NCI-H446 treated with DMSO at 0.1 percent for 48 hours (cell line): ENCODE measurements at regions not wholly inside any gene's neighbourhood (a gene's known extent, or its start where the extent isn't known, plus 50 kb on each side); places are given as distances from the start of the nearest gene placed in this dataset.

Experiments
- DNase-seq: peaks from one replicate; lab custom pipeline; 2025; lab: John Stamatoyannopoulos, UW

DNA sequence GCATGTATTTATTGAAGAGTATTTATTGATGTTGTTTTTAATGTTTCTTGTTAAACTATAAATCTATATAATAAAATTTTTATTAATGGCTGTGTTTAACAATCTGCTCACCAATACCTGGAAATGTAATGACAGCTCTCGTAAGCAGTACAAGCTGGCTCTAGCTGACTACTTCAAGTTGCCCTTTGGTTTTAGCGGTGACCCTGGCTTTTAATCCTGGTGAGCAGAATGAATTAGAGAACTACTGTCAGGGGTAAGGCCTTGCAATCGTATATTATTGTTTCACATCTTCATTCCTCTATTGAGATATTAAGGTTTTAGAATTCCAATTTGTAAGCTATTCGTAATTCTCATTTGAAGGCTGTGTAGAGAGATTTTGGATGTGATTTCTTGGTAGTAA lies 372.2 kb downstream of the METTL15 start:
- DNase-seq: no peak

DNA sequence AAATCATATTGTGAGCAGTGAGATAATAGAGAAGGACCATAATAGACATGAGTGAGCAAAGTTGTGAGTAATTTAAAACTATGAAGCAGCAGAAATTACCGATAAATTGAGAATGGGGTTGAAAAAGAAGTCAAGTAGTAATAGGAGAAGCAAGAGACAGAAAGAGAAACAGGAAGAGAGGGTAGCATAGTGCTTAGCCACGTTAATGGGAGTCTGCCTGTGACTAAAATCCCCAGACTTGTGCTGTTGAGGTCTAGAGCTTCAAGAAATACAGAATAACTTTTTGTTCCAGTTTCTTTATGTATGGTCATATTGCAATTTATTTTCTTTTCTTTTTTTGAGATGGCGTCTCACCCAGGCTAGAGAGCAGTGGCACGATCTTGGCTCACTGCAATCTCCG lies 368.7 kb downstream of the METTL15 start:
- DNase-seq: no peak

GRCh38 chr11:28476049-28476448 lies 367.9 kb downstream of the METTL15 start:
- no peak for DNase-seq

DNA sequence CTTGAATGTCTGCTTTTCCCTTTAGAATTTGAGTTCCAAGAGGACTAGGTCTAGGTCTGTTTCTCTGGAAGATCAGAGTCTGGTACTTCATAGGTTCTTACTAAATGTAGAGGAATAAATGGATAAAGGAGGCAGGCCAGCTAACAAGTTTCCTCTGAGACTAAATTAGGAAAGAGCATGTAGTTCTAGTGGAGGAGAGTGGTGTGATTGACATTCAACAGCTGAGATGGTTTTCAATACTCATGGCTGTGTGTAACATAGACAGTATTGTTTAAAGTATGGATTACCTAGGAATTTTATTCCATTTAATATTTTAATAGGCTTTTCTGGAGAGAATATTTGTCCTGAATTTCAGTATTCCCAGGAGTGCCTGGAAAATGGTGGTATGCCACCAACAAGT lies 364.7 kb downstream of the METTL15 start:
- DNase-seq: no peak

DNA sequence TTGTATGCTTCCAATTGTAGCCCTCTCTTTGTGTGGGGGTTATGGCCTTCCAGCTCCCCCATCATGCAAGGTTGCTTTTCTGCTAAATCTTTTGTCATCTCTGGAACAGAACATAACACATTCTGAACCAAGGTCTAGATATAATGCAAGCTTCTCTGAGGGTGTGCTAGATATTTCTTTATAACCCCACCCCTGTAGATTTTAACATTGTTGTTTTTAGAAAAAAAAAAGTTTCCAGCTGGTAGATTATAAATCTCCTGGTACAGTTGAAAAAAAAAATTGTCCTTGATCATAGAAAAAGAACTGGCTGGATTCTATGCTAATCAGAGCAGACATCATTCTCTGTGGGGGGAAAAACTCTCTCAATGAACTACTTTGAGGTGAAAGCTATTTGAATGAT lies 363.3 kb downstream of the METTL15 start:
- no peak for DNase-seq

- no peak for DNase-seq
These were observed 362.0 kb downstream of the METTL15 start for GRCh38 chr11:28470180-28470579.

- no peak for DNase-seq
These were observed 358.3 kb downstream of the METTL15 start for GRCh38 chr11:28466506-28466905.

DNA sequence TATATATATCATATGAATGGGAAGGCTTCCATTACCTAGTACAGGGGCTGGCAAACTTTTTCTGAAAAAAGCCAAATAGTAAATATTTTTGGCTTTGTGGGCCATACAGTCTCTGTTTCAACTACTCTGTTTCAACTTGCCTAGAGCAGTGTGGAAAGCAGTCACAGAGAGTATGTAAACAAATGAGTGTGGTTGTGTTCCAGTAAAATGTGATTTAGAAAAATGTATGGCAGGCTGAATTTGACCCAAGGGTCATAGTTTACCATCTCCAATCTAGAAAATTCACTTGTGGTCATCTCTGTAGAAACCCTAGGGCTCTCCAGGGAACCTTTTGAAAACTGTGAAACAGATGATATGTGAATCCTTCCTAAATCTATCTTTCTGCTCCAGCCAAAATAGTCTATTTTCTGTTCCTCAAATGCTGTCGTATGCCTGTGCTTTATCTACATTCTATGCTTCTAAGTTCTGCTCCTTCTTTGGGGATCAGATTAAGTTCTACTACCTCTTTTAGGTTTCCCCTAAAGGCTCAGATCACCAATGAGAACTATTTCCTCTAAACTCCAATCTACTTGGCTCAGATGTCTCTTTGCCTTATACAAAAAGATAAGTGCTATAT lies 356.2 kb downstream of the METTL15 start:
- DNase-seq: no peak

GRCh38 chr11:28463826-28464225 lies 355.6 kb downstream of the METTL15 start:
- DNase-seq: no peak

GRCh38 chr11:28461846-28462245 lies 353.7 kb downstream of the METTL15 start:
- no peak for DNase-seq

DNA sequence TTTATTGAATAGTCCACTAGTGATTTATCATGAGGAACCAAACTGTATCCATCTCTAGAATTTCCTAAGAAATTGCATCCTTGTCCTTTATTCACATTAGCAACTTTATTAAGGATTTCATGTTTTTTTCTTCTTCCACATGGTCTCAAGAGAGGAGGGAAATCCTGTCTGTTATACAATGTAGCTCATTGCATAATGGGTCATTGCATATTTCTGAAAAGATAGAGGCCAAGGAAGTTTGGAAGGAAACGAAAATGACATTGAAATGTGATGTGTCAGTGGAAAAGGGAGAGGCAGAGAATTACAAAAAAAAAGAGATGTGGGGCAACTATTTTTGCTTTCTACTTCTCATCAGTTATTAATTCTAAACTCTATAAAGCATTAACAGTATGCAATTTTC lies 353.1 kb downstream of the METTL15 start:
- DNase-seq: no peak

- DNase-seq: no peak
These were observed 352.2 kb downstream of the METTL15 start for GRCh38 chr11:28460348-28460747.

- no peak for DNase-seq
These were observed 351.7 kb downstream of the METTL15 start for GRCh38 chr11:28459912-28460311.

GRCh38 chr11:28457481-28458065 lies 349.4 kb downstream of the METTL15 start:
- DNase-seq: no peak

- no peak for DNase-seq
These were observed 340.0 kb downstream of the METTL15 start for GRCh38 chr11:28448186-28448585.

DNA sequence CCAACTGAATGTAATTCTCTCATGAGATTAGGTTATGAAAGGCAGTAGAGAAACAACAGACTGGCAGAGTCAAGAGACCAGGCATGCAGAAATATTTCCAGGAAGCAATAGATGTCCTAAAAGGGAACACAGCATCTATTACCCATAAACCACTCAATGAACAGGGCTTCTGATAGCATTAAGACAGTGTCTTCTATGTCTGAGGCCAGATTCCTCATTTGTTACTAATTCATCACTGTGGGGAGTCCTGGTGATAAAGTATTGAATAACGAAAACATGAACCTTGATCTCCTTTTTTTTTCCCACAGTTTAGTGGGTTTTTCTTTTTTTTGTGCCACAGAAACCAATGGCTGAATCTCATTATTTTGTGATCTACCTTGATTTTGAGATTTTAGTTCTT lies 339.0 kb downstream of the METTL15 start:
- no peak for DNase-seq

DNA sequence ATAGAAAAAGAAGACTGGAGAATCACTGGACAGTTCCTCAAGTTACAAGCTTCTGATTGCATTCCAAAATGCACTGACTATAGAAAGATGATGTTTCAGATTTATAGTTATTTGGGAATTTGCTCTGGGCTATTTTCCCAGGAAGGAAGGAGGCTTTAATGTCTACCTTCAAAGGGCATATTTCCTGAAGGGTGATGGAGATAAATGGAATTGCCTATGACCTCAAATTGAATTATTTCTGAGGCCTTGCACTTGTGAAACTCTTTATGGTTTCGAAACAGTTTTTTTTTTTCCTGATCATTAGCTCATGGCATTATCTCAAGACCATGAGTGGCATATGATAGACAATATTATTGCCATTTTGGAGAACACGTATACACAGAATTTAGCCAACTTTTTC lies 333.9 kb downstream of the METTL15 start:
- no peak for DNase-seq

DNA sequence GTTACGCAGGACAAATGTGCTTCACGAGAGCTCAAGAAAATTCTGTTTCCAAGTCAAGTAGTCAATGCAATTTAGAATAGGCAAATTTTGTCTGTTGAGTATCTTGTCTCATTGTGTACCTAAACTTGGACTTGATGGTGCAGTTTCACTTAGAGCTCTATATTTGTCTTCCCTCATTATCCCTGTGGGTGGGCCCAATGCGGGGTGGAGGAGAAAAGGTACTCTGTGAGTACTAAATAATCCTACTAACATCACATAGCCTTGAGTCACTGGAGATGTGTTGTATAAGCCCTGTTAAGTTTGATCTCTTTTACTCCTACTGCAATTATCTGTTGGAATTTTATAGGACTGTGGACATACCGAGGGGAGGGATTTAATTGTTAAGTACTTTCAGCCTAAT lies 331.2 kb downstream of the METTL15 start:
- DNase-seq: no peak

- no peak for DNase-seq
These were observed 311.9 kb downstream of the METTL15 start for GRCh38 chr11:28420099-28420498.

- DNase-seq: no peak
These were observed 309.6 kb downstream of the METTL15 start for GRCh38 chr11:28417601-28418323.

- no peak for DNase-seq
These were observed 303.8 kb downstream of the METTL15 start for GRCh38 chr11:28412029-28412428.

GRCh38 chr11:28401446-28401845 lies 293.3 kb downstream of the METTL15 start:
- no peak for DNase-seq

- no peak for DNase-seq
These were observed 292.3 kb downstream of the METTL15 start for GRCh38 chr11:28400331-28401100.
